WERI-Rb-1 (cell line): ENCODE measurements at regions not wholly inside any gene's neighbourhood (a gene's known extent, or its start where the extent isn't known, plus 50 kb on each side); places are given as distances from the start of the nearest gene placed in this dataset.

Source experiments
- DNase-seq: peaks from one replicate; pipeline ENCODE4 v3.0.0-alpha.2; 2020
- H3K27ac ChIP-seq: fragments of 250-450 bp; sonication (Bioruptor Pico); 2 replicates; pipeline ENCODE4 v1.5.1; 2020; ENCODE audit warnings: mild to moderate bottlenecking, moderate library complexity
- H3K27me3 ChIP-seq: fragments of 250-450 bp; sonication (Bioruptor Pico); 2 replicates; pipeline ENCODE4 v1.5.1; 2021; ENCODE audit warnings: mild to moderate bottlenecking, low read depth, moderate library complexity; ENCODE audit not compliant: insufficient read depth, severe bottlenecking
- H3K36me3 ChIP-seq: fragments of 250-450 bp; sonication (Bioruptor Pico); 2 replicates; pipeline ENCODE4 v1.5.1; 2020; ENCODE audit warnings: mild to moderate bottlenecking, moderate library complexity
- H3K4me3 ChIP-seq: 2 replicates; pipeline ENCODE4 v1.5.1; 2011; ENCODE audit warnings: low read depth, mild to moderate bottlenecking, control low read depth, low read length
- H3K9me3 ChIP-seq: fragments of 250-450 bp; sonication (Bioruptor Pico); 2 replicates; pipeline ENCODE4 v1.5.1; 2021; ENCODE audit warnings: mild to moderate bottlenecking, moderate library complexity; ENCODE audit not compliant: severe bottlenecking
- CTCF ChIP-seq: IDR thresholded peaks from 2 replicates; pipeline ENCODE4 v1.5.1; 2011; ENCODE audit warnings: low read depth, mild to moderate bottlenecking, control low read depth, inconsistent platforms, low read length

DNA sequence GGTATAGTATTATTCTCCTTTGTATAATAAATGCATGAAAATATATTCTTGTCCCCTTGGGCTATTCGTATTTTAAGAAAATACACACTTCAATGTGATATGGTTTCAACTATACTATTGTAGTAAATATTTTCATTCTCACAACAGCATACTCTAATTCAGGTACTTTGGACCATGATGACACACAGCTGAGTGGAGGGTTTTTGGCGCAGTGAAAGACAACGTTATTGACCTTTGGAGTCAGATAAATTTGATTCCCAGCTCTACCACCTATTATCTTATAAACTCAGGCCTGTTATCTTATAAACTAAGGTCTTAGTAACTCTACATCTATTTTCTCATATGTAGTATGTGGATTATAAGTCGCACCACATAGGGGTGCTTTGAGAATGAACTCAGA lies 895.9 kb upstream of the DDX18 start:
- Histone ChIP-seq H3K36me3 (no peaks in the 10 kb centered on the region), H3K4me3 (no peak overlapping the region), H3K9me3 (no peaks in the 10 kb centered on the region), H3K27me3 (peaks cover 31% of the 10 kb centered on the region), H3K27ac (no peak overlapping the region)
- no peak for TF ChIP-seq CTCF
- no peak for DNase-seq

GRCh38 chr2:116922414-116922813 lies 892.1 kb upstream of the DDX18 start:
- no peak for DNase-seq
- no peak for TF ChIP-seq CTCF
- H3K36me3 ChIP-seq, result no peaks in the 10 kb centered on the region
- H3K27ac ChIP-seq, result no peak overlapping the region
- H3K27me3 ChIP-seq, result peaks cover 38% of the 10 kb centered on the region
- H3K4me3 ChIP-seq, result no peak overlapping the region
- H3K9me3 ChIP-seq, result no peaks in the 10 kb centered on the region

DNA sequence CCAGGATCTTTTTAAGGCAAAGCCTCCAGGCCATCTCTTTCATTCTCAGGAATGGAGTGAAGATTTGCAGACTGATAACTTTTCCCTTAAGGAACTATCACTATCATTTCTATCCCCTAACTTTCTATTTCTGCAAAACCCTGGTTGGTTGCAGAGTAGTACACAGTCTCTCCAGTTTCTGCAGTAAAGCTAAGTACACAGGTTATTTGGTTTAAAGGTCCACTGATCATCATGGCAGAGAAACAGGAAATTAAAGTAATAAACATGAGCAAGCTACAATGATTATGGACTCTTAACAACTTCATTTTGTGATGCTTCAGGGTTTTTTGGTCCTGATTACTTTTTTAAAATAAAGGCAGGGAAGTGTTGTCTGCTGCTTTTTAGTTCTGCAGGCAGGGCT lies 890.0 kb upstream of the DDX18 start:
- Histone ChIP-seq H3K36me3 (no peaks in the 10 kb centered on the region), H3K4me3 (no peak overlapping the region), H3K9me3 (no peaks in the 10 kb centered on the region), H3K27me3 (peaks cover 29% of the 10 kb centered on the region), H3K27ac (no peak overlapping the region)
- no peak for DNase-seq
- no peak for TF ChIP-seq CTCF

- Histone ChIP-seq H3K36me3 (no peaks in the 10 kb centered on the region), H3K4me3 (no peak overlapping the region), H3K9me3 (no peaks in the 10 kb centered on the region), H3K27ac (no peak overlapping the region), H3K27me3 (peaks cover 34% of the 10 kb centered on the region)
- no peak for TF ChIP-seq CTCF
- no peak for DNase-seq
These were observed 879.2 kb upstream of the DDX18 start for GRCh38 chr2:116935097-116935814.

- H3K9me3 ChIP-seq, result no peaks in the 10 kb centered on the region
- TF ChIP-seq CTCF, result no peak
- no peak overlapping the region for H3K4me3 ChIP-seq
- peaks cover 43% of the 10 kb centered on the region for H3K27me3 ChIP-seq
- no peaks in the 10 kb centered on the region for H3K36me3 ChIP-seq
- H3K27ac ChIP-seq, result no peak overlapping the region
- DNase-seq, result no peak
These were observed 866.2 kb upstream of the DDX18 start for GRCh38 chr2:116948258-116948657.

DNA sequence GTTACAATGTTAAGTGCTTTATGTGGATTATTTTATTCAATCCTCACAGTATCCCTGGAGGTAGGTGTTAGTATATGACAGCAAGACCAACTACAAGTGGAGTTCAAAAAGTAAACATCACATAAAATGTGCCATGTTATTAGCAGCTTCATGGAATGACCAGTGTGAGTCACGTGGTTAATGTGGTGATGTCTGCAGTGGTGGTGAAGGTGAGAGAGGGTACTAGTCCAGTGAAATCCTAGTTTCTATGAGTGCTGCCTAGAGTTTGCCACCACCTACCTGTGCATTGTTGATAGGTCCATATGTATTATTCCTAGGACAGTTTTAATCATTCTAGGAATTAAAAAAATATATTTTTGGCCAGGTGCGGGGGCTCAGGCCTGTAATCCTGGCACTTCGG lies 865.2 kb upstream of the DDX18 start:
- no peak for TF ChIP-seq CTCF
- DNase-seq, result no peak
- Histone ChIP-seq H3K4me3 (no peak overlapping the region), H3K27ac (no peak overlapping the region), H3K9me3 (no peaks in the 10 kb centered on the region), H3K27me3 (peaks cover 39% of the 10 kb centered on the region), H3K36me3 (no peaks in the 10 kb centered on the region)
